Body of pancreas (tissue), 4 donors: ENCODE measurements at regions not wholly inside any gene's neighbourhood (a gene's known extent, or its start where the extent isn't known, plus 50 kb on each side); places are given as distances from the start of the nearest gene placed in this dataset.
"Not testable (repeated sequence)": the region's sequence is repeated elsewhere in the genome, so short reads cannot be mapped to it uniquely, and the experiment has no call there.

Experiments
- ATAC-seq: fragments of 150-250 bp; one replicate; pipeline ENCODE4 v1.9.1; 2016
- DNase-seq, 4 donors: peaks; one replicate each; pipeline ENCODE4 v3.0.0-alpha.2; 2019
- H3K27ac ChIP-seq, 4 donors: fragments of 200-600 bp; sonication (generic); 1 replicate in 3 of 4; 2 replicates in 1 of 4; pipeline versions ENCODE4 v1.5.1 to v1.6.1; 2016 to 2019; ENCODE audit warnings: mild to moderate bottlenecking in 1 of 4, mixed read lengths in 1 of 4, moderate library complexity in 1 of 4
- H3K27me3 ChIP-seq, 2 donors: fragments of 200-600 bp; sonication (generic); one replicate each; pipeline ENCODE4 v1.6.0; 2016; ENCODE audit warnings: mild to moderate bottlenecking in 1 of 2
- H3K36me3 ChIP-seq, 2 donors: fragments of 200-600 bp; sonication (generic); replicated peaks in 1 of 2; 2 replicates each; pipeline ENCODE4 v1.5.1; 2016; ENCODE audit warnings: low read depth in 2 of 2; ENCODE audit not compliant: insufficient read depth in 1 of 2
- H3K4me1 ChIP-seq: fragments of 200-600 bp; sonication (generic); one replicate; pipeline ENCODE4 v1.6.0; 2016
- H3K4me3 ChIP-seq, 2 donors: fragments of 200-600 bp; sonication (generic); 1 replicate in 1 of 2; 2 replicates in 1 of 2; pipeline ENCODE4 v1.5.1; 2016 to 2019
- H3K9me3 ChIP-seq, 3 donors: fragments of 200-600 bp; sonication (generic); 1 replicate in 2 of 3; 2 replicates in 1 of 3; pipeline ENCODE4 v1.5.1; 2016
- POLR2A ChIP-seq, 3 donors: fragments of 450-650 bp; IDR thresholded peaks; one replicate each; pipeline ENCODE4 v1.6.1; 2016; ENCODE audit warnings: antibody characterized with exemption in 3 of 3, mild to moderate bottlenecking in 2 of 3
- whole genome bisulfite sequencing, 2 donors: methylation state at CpG; one replicate each; pipeline ENCODE4 v1.1.5; 2017; 5-methylcytosine and 5-hydroxymethylcytosine counted together
- intact Hi-C: fragments of 100-400 bp; cut with DNase I; formaldehyde crosslinking; loops from one replicate; pipeline ENCODE4 v1.15.1; 2023
- TF ChIP-seq, protein P1 (sequence below), 7 experiments: fragments of 450-650 bp in 4 of 7; fragments of 200-600 bp in 3 of 7; sonication (generic) in 3 of 7; IDR thresholded peaks; one replicate each; pipeline ENCODE4 v1.5.1; 2016 to 2019; ENCODE audit warnings: antibody characterized with exemption in 7 of 7

DNA sequence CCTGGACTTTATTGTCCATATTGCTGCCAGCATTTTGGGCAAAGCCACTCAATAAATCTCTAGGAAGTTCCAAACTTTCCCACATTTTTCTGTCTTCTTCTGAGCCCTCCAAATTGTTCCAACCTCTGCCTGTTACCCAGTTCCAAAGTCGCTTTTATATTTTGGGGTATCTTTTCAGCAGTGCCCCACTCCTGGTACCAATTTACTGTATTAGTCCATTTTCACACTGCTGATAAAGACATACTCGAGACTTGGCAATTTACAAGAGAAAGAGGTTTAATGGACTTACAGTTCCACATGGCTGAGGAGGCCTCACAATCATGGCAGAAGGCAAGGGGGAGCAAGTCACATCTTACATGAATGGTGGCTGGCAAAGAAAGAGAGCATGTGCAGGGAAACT is 53.4 kb downstream of the AHSP start:
- ATAC-seq, H3K4me1 ChIP-seq, H3K27ac ChIP-seq, DNase-seq, intact Hi-C loops, H3K4me3 ChIP-seq, H3K36me3 ChIP-seq, H3K9me3 ChIP-seq, H3K27me3 ChIP-seq: not testable (repeated sequence)
- 37 to 51% methylated on average over 2 of the region's 2 CpGs for WGBS, 2 donors

- H3K27me3 ChIP-seq, H3K27ac ChIP-seq, H3K4me3 ChIP-seq, intact Hi-C loops, ATAC-seq, DNase-seq, H3K36me3 ChIP-seq, H3K4me1 ChIP-seq: not testable (repeated sequence)
- H3K9me3 ChIP-seq = peaks cover 0 to 24% (median 0%) of the 10 kb centered on the region in 3 donors
- whole genome bisulfite sequencing, 2 donors = 73 to 78% methylated on average over 9 of the region's 9 CpGs
Observed at GRCh38 chr16:31601737-31602384, 74.2 kb downstream of the AHSP start.

- Histone ChIP-seq H3K4me1 (no peaks in the 10 kb centered on the region), H3K4me3 (no peak overlapping the region), H3K27ac (no peak overlapping the region), H3K27me3 (no peaks in the 10 kb centered on the region), H3K9me3 (peaks cover 0 to 7% (median 0%) of the 10 kb centered on the region in 3 donors), H3K36me3 (no peaks in the 10 kb centered on the region)
- no peak for ATAC-seq
- no peak for TF ChIP-seq POLR2A (IDR thresholded peaks at IDR 0.05)
- TF ChIP-seq, protein P1, sequence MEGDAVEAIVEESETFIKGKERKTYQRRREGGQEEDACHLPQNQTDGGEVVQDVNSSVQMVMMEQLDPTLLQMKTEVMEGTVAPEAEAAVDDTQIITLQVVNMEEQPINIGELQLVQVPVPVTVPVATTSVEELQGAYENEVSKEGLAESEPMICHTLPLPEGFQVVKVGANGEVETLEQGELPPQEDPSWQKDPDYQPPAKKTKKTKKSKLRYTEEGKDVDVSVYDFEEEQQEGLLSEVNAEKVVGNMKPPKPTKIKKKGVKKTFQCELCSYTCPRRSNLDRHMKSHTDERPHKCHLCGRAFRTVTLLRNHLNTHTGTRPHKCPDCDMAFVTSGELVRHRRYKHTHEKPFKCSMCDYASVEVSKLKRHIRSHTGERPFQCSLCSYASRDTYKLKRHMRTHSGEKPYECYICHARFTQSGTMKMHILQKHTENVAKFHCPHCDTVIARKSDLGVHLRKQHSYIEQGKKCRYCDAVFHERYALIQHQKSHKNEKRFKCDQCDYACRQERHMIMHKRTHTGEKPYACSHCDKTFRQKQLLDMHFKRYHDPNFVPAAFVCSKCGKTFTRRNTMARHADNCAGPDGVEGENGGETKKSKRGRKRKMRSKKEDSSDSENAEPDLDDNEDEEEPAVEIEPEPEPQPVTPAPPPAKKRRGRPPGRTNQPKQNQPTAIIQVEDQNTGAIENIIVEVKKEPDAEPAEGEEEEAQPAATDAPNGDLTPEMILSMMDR (IDR thresholded peaks at IDR 0.05) = no peak
- intact Hi-C loops = no loop called here
- no peak for DNase-seq
Observed at GRCh38 chr16:31618130-31618529, 90.4 kb downstream of the AHSP start.

GRCh38 chr16:31636433-31636832 is 108.7 kb downstream of the AHSP start:
- H3K4me1 ChIP-seq = no peaks in the 10 kb centered on the region
- TF ChIP-seq, protein P1 (IDR thresholded peaks at IDR 0.05) = no peak
- no peak for TF ChIP-seq POLR2A (IDR thresholded peaks at IDR 0.05)
- DNase-seq (no peak), ATAC-seq (no peak)
- no peaks in the 10 kb centered on the region for H3K9me3 ChIP-seq
- no peak overlapping the region for H3K27ac ChIP-seq
- H3K36me3 ChIP-seq = no peaks in the 10 kb centered on the region
- 58 to 59% methylated on average over 7 of the region's 7 CpGs for WGBS, 2 donors
- intact Hi-C loops = no loop called here
- H3K4me3 ChIP-seq = no peak overlapping the region
- no peaks in the 10 kb centered on the region for H3K27me3 ChIP-seq

DNA sequence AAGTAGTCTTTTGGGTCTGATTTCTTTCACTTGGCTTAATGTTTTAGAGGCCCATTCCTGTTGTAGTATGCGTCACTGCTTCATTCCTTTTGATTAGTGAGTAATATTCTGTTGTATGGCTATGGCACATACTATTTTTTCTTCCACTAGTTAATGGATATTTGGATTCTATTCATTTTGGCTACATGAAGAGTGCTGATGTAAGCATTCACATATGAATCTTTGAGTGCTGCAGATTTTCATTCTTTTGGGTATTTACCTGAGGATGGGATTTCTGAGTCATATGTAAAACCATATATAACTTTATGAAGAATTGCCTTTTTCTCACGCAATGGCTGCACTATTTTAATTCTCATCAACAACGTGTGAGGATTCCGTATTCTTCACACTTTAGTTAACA is 113.6 kb downstream of the AHSP start:
- H3K27ac ChIP-seq = no peak overlapping the region
- 50 to 58% methylated on average over 4 of the region's 4 CpGs for WGBS, 2 donors
- no peaks in the 10 kb centered on the region for H3K9me3 ChIP-seq
- H3K4me1 ChIP-seq = no peaks in the 10 kb centered on the region
- intact Hi-C loops = no loop called here
- no peak for ATAC-seq
- no peak for TF ChIP-seq POLR2A (IDR thresholded peaks at IDR 0.05)
- TF ChIP-seq, protein P1 (IDR thresholded peaks at IDR 0.05) = no peak
- H3K27me3 ChIP-seq = no peaks in the 10 kb centered on the region
- DNase-seq = no peak
- H3K4me3 ChIP-seq = no peak overlapping the region
- H3K36me3 ChIP-seq = no peaks in the 10 kb centered on the region

GRCh38 chr16:31655674-31656073 is 128.0 kb downstream of the AHSP start:
- DNase-seq, intact Hi-C loops: not testable (repeated sequence)

More at GRCh38 chr16:31655674-31656073, 128.0 kb downstream of the AHSP start:
- 47 to 72% methylated on average over 4 of the region's 4 CpGs for WGBS, 2 donors
- H3K27ac ChIP-seq, H3K9me3 ChIP-seq, H3K4me3 ChIP-seq, H3K4me1 ChIP-seq, H3K27me3 ChIP-seq, ATAC-seq, H3K36me3 ChIP-seq: not testable (repeated sequence)
